Hepatic stellate cell (primary cell): ENCODE measurements at regions not wholly inside any gene's neighbourhood (a gene's known extent, or its start where the extent isn't known, plus 50 kb on each side); places are given as distances from the start of the nearest gene placed in this dataset.

ENCODE experiments used
- DNase-seq: peaks from one replicate; pipeline ENCODE4 v3.0.0; 2011; ENCODE audit warnings: low spot score

- no peak for DNase-seq
These were observed 155.8 kb downstream of the TEX29 start for GRCh38 chr13:111476197-111476596.

- no peak for DNase-seq
These were observed 159.0 kb downstream of the TEX29 start for GRCh38 chr13:111479412-111479811.

- no peak for DNase-seq
These were observed 160.1 kb downstream of the TEX29 start for GRCh38 chr13:111480503-111480902.

GRCh38 chr13:111480976-111481375, 160.5 kb downstream of the TEX29 start:
- no peak for DNase-seq

GRCh38 chr13:111482126-111482525, 161.7 kb downstream of the TEX29 start:
- DNase-seq = no peak

- DNase-seq = no peak
These were observed 162.6 kb downstream of the TEX29 start for GRCh38 chr13:111482806-111483620.

- DNase-seq = no peak
These were observed 163.2 kb downstream of the TEX29 start for GRCh38 chr13:111483621-111483987.

- DNase-seq = no peak
These were observed 163.9 kb downstream of the TEX29 start for GRCh38 chr13:111484141-111484925.

GRCh38 chr13:111484959-111485358, 164.5 kb downstream of the TEX29 start:
- no peak for DNase-seq

- no peak for DNase-seq
These were observed 165.2 kb downstream of the TEX29 start for GRCh38 chr13:111485491-111486250.

GRCh38 chr13:111486331-111486730, 165.9 kb downstream of the TEX29 start:
- DNase-seq = no peak

GRCh38 chr13:111486801-111487200, 166.4 kb downstream of the TEX29 start:
- no peak for DNase-seq

- DNase-seq = no peak
These were observed 168.2 kb downstream of the TEX29 start for GRCh38 chr13:111488486-111489132.

GRCh38 chr13:111489301-111489700, 168.9 kb downstream of the TEX29 start:
- DNase-seq = no peak

- DNase-seq = no peak
These were observed 170.2 kb downstream of the TEX29 start for GRCh38 chr13:111490611-111491010.

- DNase-seq = no peak
These were observed 170.6 kb downstream of the TEX29 start for GRCh38 chr13:111491021-111491420.

GRCh38 chr13:111491659-111492058, 171.2 kb downstream of the TEX29 start:
- no peak for DNase-seq

- DNase-seq = no peak
These were observed 172.0 kb downstream of the TEX29 start for GRCh38 chr13:111492341-111492950.

- no peak for DNase-seq
These were observed 172.5 kb downstream of the TEX29 start for GRCh38 chr13:111492958-111493357.

- DNase-seq = no peak
These were observed 173.0 kb downstream of the TEX29 start for GRCh38 chr13:111493468-111493867.

GRCh38 chr13:111494641-111495040, 174.2 kb downstream of the TEX29 start:
- no peak for DNase-seq
